Panc1 (cell line): ENCODE measurements at regions not wholly inside any gene's neighbourhood (a gene's known extent, or its start where the extent isn't known, plus 50 kb on each side); places are given as distances from the start of the nearest gene placed in this dataset.

ENCODE experiments used
- CTCF ChIP-seq: fragments of 450-650 bp; IDR thresholded peaks from 2 replicates; pipeline ENCODE4 v1.5.1; 2017; ENCODE audit warnings: mild to moderate bottlenecking
- SIN3A ChIP-seq: IDR thresholded peaks from 2 replicates; pipeline ENCODE4 v1.6.1; 2012; ENCODE audit warnings: low read depth, mild to moderate bottlenecking, low read length, moderate library complexity, borderline replicate concordance; ENCODE audit not compliant: insufficient read depth

- TF ChIP-seq CTCF (no peak), SIN3A (no peak)
Observed at GRCh38 chr1:55801481-55801880, 586.3 kb upstream of the USP24 start.
